Small intestine (tissue), 7 donors: ENCODE measurements at regions not wholly inside any gene's neighbourhood (a gene's known extent, or its start where the extent isn't known, plus 50 kb on each side); places are given as distances from the start of the nearest gene placed in this dataset.

Experiments used
- DNase-seq, 2 donors: peaks; one replicate each; pipeline versions ENCODE4 v3.0.0 to v3.0.0-alpha.2; 2013
- FAIRE-seq: peaks from 2 replicates; lab custom pipeline; 2012; peaks lifted over from hg19 to GRCh38; lab: Jason Lieb, UNC
- H3K27ac ChIP-seq, 3 donors: one replicate each; pipeline ENCODE4 v1.5.1; 2013; ENCODE audit warnings: low read length in 2 of 3, mild to moderate bottlenecking in 2 of 3, control low read depth in 1 of 3, inconsistent platforms in 1 of 3, low read depth in 1 of 3, moderate library complexity in 1 of 3
- H3K27me3 ChIP-seq, 3 donors: one replicate each; pipeline ENCODE4 v1.6.1; 2013; ENCODE audit warnings: low read length in 3 of 3, inconsistent platforms in 1 of 3; ENCODE audit not compliant: control insufficient read depth in 3 of 3, insufficient read depth in 3 of 3
- H3K36me3 ChIP-seq, 3 donors: one replicate each; pipeline ENCODE4 v1.6.1; 2013; ENCODE audit warnings: low read length in 3 of 3, inconsistent platforms in 1 of 3, low read depth in 1 of 3, mild to moderate bottlenecking in 1 of 3, moderate library complexity in 1 of 3; ENCODE audit not compliant: control insufficient read depth in 3 of 3, insufficient read depth in 2 of 3
- H3K4me1 ChIP-seq, 3 donors: one replicate each; pipeline ENCODE4 v1.6.1; 2013; ENCODE audit warnings: low read length in 2 of 3, inconsistent platforms in 1 of 3, low read depth in 1 of 3, mild to moderate bottlenecking in 1 of 3, moderate library complexity in 1 of 3; ENCODE audit not compliant: control insufficient read depth in 3 of 3, insufficient read depth in 2 of 3
- H3K4me3 ChIP-seq, 3 donors: one replicate each; pipeline ENCODE4 v1.5.1; 2013; ENCODE audit warnings: low read length in 3 of 3, control low read depth in 1 of 3, inconsistent platforms in 1 of 3, low read depth in 1 of 3, mild to moderate bottlenecking in 1 of 3, moderate library complexity in 1 of 3
- H3K9me3 ChIP-seq, 2 donors: one replicate each; pipeline ENCODE4 v1.6.1; 2013; ENCODE audit warnings: low read depth in 1 of 2, low read length in 1 of 2; ENCODE audit not compliant: control insufficient read depth in 2 of 2, insufficient read depth in 1 of 2
- WGBS, 3 donors: extraction: QIAGEN DNeasy Blood & Tissue Kit; methylation state at CpG; one replicate each; pipeline ENCODE4 v1.1.7; 2013; 5-methylcytosine and 5-hydroxymethylcytosine counted together
- donor health status: healthy with polysubstance abuse.
- donor health status: control.
- donor health status: control.
- donor health status: Bipolar disorder and iron deficiency.
- donor health status: healthy.

GRCh38 chr2:149662556-149662955 lies 75.0 kb upstream of the MMADHC start:
- no peaks in the 10 kb centered on the region for H3K4me1 ChIP-seq
- DNase-seq (no peak), FAIRE-seq (no peak)
- H3K27me3 ChIP-seq = no peaks in the 10 kb centered on the region
- no peak overlapping the region for H3K4me3 ChIP-seq
- H3K27ac ChIP-seq = no peak overlapping the region
- peaks cover 0 to 2% (median 0%) of the 10 kb centered on the region in 3 donors for H3K36me3 ChIP-seq
- peaks cover 0 to 3% of the 10 kb centered on the region in 2 donors for H3K9me3 ChIP-seq

- Histone ChIP-seq H3K4me1 (no peaks in the 10 kb centered on the region), H3K27me3 (no peaks in the 10 kb centered on the region), H3K9me3 (peaks cover 0 to 3% of the 10 kb centered on the region in 2 donors), H3K4me3 (no peak overlapping the region), H3K27ac (no peak overlapping the region), H3K36me3 (peaks cover 0 to 2% (median 0%) of the 10 kb centered on the region in 3 donors)
- DNase-seq = peak in 1 of 2 donors; percentile 43
- 2 to 41% (median 8%) methylated on average over 1 of the region's 1 CpG for WGBS, 3 donors
- no peak for FAIRE-seq
Observed at GRCh38 chr2:149661844-149662243, 74.3 kb upstream of the MMADHC start.

- H3K9me3 ChIP-seq = no peaks in the 10 kb centered on the region
- H3K4me1 ChIP-seq = no peaks in the 10 kb centered on the region
- DNase-seq = no peak
- H3K27ac ChIP-seq = no peak overlapping the region
- FAIRE-seq = no peak
- no peaks in the 10 kb centered on the region for H3K36me3 ChIP-seq
- no peaks in the 10 kb centered on the region for H3K27me3 ChIP-seq
- no peak overlapping the region for H3K4me3 ChIP-seq
Observed at GRCh38 chr2:149658553-149658952, 71.0 kb upstream of the MMADHC start.

GRCh38 chr2:149657401-149658040 lies 69.9 kb upstream of the MMADHC start:
- H3K9me3 ChIP-seq = no peaks in the 10 kb centered on the region
- FAIRE-seq (no peak), DNase-seq (no peak)
- whole genome bisulfite sequencing, 3 donors = 86 to 97% (median 91%) methylated on average over 1 of the region's 1 CpG
- H3K4me1 ChIP-seq = no peaks in the 10 kb centered on the region
- H3K27ac ChIP-seq = no peak overlapping the region
- no peak overlapping the region for H3K4me3 ChIP-seq
- no peaks in the 10 kb centered on the region for H3K27me3 ChIP-seq
- H3K36me3 ChIP-seq = no peaks in the 10 kb centered on the region

- FAIRE-seq (no peak), DNase-seq (no peak)
- WGBS, 3 donors = 80 to 83% (median 81%) methylated on average over 5 of the region's 5 CpGs
- Histone ChIP-seq H3K27ac (no peak overlapping the region), H3K4me3 (no peak overlapping the region), H3K27me3 (no peaks in the 10 kb centered on the region), H3K36me3 (no peaks in the 10 kb centered on the region), H3K4me1 (no peaks in the 10 kb centered on the region), H3K9me3 (no peaks in the 10 kb centered on the region)
Observed at GRCh38 chr2:149656996-149657395, 69.4 kb upstream of the MMADHC start.

GRCh38 chr2:149653831-149654445 lies 66.4 kb upstream of the MMADHC start:
- Histone ChIP-seq H3K27me3 (no peaks in the 10 kb centered on the region), H3K27ac (no peak overlapping the region), H3K4me3 (no peak overlapping the region), H3K9me3 (peaks cover 0 to 16% of the 10 kb centered on the region in 2 donors), H3K4me1 (no peaks in the 10 kb centered on the region), H3K36me3 (no peaks in the 10 kb centered on the region)
- FAIRE-seq (no peak), DNase-seq (no peak)
- WGBS, 3 donors = 80 to 90% (median 85%) methylated on average over 3 of the region's 3 CpGs

- Histone ChIP-seq H3K4me1 (no peaks in the 10 kb centered on the region), H3K27me3 (no peaks in the 10 kb centered on the region), H3K9me3 (peaks cover 0 to 21% of the 10 kb centered on the region in 2 donors), H3K36me3 (no peaks in the 10 kb centered on the region), H3K27ac (no peak overlapping the region), H3K4me3 (no peak overlapping the region)
- 88 to 93% (median 92%) methylated on average over 2 of the region's 2 CpGs for WGBS, 3 donors
- no peak for DNase-seq
- FAIRE-seq = no peak
Observed at GRCh38 chr2:149652926-149653325, 65.4 kb upstream of the MMADHC start.

- Histone ChIP-seq H3K9me3 (peaks cover 0 to 24% of the 10 kb centered on the region in 2 donors), H3K36me3 (no peaks in the 10 kb centered on the region), H3K27ac (no peak overlapping the region), H3K4me3 (no peak overlapping the region), H3K4me1 (no peaks in the 10 kb centered on the region), H3K27me3 (no peaks in the 10 kb centered on the region)
- 53 to 72% (median 69%) methylated on average over 3 of the region's 3 CpGs for WGBS, 3 donors
- DNase-seq (peak in 1 of 2 donors; percentile 29), FAIRE-seq (no peak)
Observed at GRCh38 chr2:149652526-149652925, 65.0 kb upstream of the MMADHC start.
